ENCODE measurements at regions not wholly inside any gene's neighbourhood (a gene's known extent, or its start where the extent isn't known, plus 50 kb on each side); places are given as distances from the start of the nearest gene placed in this dataset.
A peak's percentile ranks its signal among the peaks of the same experiment; 100 is the strongest.

DNA sequence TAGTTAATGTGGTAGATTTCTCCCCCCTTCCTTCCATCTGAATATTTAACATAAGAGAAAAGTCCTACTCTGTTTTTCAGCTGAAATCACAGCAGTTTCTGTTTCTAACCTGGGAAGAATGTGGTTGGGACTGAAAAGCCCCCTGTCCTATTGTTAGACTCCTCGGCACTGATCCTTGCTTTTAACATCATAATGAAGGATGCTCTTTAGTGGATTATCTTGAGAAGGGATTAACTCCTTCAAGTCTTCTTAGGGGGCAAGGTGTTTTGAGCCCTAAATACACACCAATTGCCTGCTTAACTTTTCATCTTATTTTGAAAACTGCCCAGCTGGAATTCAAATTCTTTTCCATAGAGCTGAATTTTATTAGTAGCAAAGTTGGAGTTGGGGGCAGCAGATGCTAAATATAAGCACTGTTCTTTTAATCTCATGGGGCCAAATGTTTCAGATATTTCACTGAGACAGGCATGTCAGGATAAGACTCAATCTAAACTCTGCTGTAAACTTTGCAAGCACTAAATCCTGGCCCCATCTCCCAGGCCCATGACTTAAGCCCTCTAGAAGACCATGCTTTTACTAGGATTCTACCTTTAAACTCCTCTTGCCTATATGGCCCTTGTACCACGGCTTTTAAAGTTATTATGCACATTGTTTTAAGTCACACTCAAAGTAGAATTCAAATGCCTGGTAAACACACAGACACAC lies 243.2 kb upstream of the NR2F2 start:
- TF ChIP-seq, protein P1, sequence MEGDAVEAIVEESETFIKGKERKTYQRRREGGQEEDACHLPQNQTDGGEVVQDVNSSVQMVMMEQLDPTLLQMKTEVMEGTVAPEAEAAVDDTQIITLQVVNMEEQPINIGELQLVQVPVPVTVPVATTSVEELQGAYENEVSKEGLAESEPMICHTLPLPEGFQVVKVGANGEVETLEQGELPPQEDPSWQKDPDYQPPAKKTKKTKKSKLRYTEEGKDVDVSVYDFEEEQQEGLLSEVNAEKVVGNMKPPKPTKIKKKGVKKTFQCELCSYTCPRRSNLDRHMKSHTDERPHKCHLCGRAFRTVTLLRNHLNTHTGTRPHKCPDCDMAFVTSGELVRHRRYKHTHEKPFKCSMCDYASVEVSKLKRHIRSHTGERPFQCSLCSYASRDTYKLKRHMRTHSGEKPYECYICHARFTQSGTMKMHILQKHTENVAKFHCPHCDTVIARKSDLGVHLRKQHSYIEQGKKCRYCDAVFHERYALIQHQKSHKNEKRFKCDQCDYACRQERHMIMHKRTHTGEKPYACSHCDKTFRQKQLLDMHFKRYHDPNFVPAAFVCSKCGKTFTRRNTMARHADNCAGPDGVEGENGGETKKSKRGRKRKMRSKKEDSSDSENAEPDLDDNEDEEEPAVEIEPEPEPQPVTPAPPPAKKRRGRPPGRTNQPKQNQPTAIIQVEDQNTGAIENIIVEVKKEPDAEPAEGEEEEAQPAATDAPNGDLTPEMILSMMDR (IDR thresholded peaks at IDR 0.05), result no peak
- H3K4me1 ChIP-seq, result no peaks in the 10 kb centered on the region
- no peak overlapping the region for H3K27ac ChIP-seq
- H3K4me3 ChIP-seq, result no peak overlapping the region
- H3K36me3 ChIP-seq, result no peaks in the 10 kb centered on the region
- H3K27me3 ChIP-seq, result no peaks in the 10 kb centered on the region
- no peak for ATAC-seq
- no peak for DNase-seq
- intact Hi-C loops (cut with DNase I), result no loop called here
- no peaks in the 10 kb centered on the region for H3K9me3 ChIP-seq

DNA sequence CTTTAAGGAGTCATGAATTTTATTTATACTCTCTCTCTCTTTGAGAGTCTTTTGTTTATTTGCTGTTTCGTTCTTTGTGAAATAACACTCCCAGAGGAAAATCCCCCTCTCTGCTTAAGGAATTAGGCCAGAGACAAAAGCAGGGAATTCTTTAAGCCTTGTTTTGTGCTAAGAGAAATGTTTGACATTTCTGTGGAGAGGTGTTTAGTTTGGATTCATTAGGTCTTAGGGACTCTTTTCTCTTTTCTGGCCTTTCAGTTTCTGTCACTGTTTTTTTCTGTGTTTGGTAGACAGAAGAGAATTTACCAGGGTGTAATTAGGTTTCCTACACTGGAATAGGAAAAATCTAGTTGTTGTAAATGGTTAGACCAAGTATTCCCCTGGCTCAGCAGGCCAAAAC lies 241.8 kb upstream of the NR2F2 start:
- Histone ChIP-seq H3K27ac (no peak overlapping the region), H3K9me3 (no peaks in the 10 kb centered on the region), H3K36me3 (no peaks in the 10 kb centered on the region), H3K4me3 (no peak overlapping the region), H3K27me3 (no peaks in the 10 kb centered on the region), H3K4me1 (no peaks in the 10 kb centered on the region)
- intact Hi-C loops (cut with DNase I), result no loop called here
- ATAC-seq (no peak), DNase-seq (no peak)
- TF ChIP-seq, protein P1 (IDR thresholded peaks at IDR 0.05), result no peak

DNA sequence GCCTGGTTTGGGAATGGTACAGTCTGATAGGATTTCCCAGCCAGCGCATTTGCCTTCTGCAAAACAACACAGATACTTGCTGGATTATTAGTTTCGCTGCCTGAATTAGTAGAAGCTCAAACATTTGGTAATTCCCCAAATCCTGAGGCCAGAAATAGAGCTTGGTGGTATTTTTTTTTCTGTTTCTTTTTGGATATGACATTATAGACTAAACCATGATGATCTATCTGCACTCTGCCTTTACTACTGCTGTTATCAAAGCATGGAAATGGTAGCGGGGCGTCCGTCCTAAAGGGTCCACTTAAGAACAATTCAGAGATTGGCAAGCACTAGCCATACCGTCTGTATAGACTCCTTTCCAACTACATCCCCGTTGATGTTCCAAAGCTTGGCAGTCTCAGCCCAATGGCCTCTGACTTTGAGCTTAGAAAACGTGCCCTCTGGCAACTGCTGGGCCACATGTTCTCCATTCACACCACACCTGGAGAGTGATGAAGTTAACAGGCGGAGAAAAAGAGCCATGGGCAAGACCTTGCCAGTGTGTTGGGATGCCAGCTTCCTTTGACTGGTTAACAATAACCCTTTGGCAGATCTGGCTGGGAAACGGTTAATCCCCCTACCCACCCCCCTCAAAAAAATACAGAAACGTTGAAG lies 241.0 kb upstream of the NR2F2 start:
- H3K36me3 ChIP-seq, result no peaks in the 10 kb centered on the region
- TF ChIP-seq, protein P1 (IDR thresholded peaks at IDR 0.05), result no peak
- no peak overlapping the region for H3K4me3 ChIP-seq
- no peaks in the 10 kb centered on the region for H3K27me3 ChIP-seq
- no peak overlapping the region for H3K27ac ChIP-seq
- no peak for ATAC-seq
- intact Hi-C loops (cut with DNase I), result no loop called here
- DNase-seq, result no peak
- H3K4me1 ChIP-seq, result no peaks in the 10 kb centered on the region
- H3K9me3 ChIP-seq, result no peaks in the 10 kb centered on the region

DNA sequence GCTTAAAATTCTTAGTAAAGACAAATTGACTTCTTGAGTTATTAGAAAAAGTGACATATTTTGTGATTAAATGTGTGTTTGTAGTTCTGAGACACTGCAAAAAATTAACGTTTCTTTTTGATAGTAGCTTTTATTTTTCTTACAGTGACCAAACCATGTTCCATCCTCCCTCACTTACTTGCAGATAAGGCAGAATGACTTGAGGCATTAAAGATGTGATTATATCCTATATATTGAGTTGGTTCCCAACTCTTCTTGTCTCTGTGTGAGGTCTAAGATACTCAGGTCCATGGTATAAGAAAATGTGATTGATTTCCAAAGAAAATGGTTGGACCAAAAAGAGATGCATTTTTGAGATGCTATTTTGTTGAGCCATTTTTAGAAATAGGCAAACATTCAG lies 238.3 kb upstream of the NR2F2 start:
- no peaks in the 10 kb centered on the region for H3K27me3 ChIP-seq
- peak in 2 of 4 donors; percentile 48 to 58 for DNase-seq
- TF ChIP-seq, protein P1 (IDR thresholded peaks at IDR 0.05), result no peak
- H3K36me3 ChIP-seq, result no peaks in the 10 kb centered on the region
- no peak overlapping the region for H3K4me3 ChIP-seq
- no peak for ATAC-seq
- intact Hi-C loops (cut with DNase I), result no loop called here
- no peak overlapping the region for H3K27ac ChIP-seq
- no peaks in the 10 kb centered on the region for H3K9me3 ChIP-seq
- H3K4me1 ChIP-seq, result no peaks in the 10 kb centered on the region

DNA sequence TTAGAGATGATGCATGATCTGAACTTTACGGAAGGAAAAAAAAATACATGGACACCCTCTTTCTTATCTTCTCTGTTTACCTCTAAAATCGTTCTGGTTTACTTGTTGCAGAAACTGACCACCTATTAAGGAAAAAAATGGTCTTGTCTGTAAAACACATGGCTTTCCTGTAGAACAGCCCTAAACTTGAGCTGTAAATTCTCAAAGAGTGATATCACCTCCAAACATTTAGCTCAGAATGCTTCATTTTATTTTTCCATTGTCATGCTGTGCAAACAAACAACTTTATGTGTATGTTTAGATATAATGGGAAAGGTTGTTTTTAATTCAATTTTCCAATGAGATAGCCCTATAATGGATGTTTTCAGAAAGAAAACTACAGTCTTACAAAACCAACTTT lies 237.4 kb upstream of the NR2F2 start:
- no peaks in the 10 kb centered on the region for H3K27me3 ChIP-seq
- TF ChIP-seq, protein P1 (IDR thresholded peaks at IDR 0.05), result no peak
- H3K4me1 ChIP-seq, result no peaks in the 10 kb centered on the region
- no peak for ATAC-seq
- no peak for DNase-seq
- H3K9me3 ChIP-seq, result no peaks in the 10 kb centered on the region
- no peaks in the 10 kb centered on the region for H3K36me3 ChIP-seq
- intact Hi-C loops (cut with DNase I), result no loop called here
- no peak overlapping the region for H3K27ac ChIP-seq
- H3K4me3 ChIP-seq, result no peak overlapping the region
